22Rv1 (cell line): ENCODE measurements at regions not wholly inside any gene's neighbourhood (a gene's known extent, or its start where the extent isn't known, plus 50 kb on each side); places are given as distances from the start of the nearest gene placed in this dataset.

Experiments used
- ZFX ChIP-seq: fragments of 450-650 bp; IDR thresholded peaks from 2 replicates; pipeline ENCODE4 v1.6.1; 2017; ENCODE audit warnings: antibody characterized with exemption, borderline replicate concordance
- TF ChIP-seq, protein P1 (sequence below): fragments of 450-650 bp; IDR thresholded peaks from 2 replicates; pipeline ENCODE4 v1.5.1; 2017; ENCODE audit warnings: mild to moderate bottlenecking

GRCh38 chr9:30127371-30127770, 2257.1 kb upstream of the ACO1 start:
- TF ChIP-seq, protein P1, sequence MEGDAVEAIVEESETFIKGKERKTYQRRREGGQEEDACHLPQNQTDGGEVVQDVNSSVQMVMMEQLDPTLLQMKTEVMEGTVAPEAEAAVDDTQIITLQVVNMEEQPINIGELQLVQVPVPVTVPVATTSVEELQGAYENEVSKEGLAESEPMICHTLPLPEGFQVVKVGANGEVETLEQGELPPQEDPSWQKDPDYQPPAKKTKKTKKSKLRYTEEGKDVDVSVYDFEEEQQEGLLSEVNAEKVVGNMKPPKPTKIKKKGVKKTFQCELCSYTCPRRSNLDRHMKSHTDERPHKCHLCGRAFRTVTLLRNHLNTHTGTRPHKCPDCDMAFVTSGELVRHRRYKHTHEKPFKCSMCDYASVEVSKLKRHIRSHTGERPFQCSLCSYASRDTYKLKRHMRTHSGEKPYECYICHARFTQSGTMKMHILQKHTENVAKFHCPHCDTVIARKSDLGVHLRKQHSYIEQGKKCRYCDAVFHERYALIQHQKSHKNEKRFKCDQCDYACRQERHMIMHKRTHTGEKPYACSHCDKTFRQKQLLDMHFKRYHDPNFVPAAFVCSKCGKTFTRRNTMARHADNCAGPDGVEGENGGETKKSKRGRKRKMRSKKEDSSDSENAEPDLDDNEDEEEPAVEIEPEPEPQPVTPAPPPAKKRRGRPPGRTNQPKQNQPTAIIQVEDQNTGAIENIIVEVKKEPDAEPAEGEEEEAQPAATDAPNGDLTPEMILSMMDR, result no peak
- no peak for TF ChIP-seq ZFX
